Brain microvascular endothelial cell (primary cell): ENCODE measurements at regions not wholly inside any gene's neighbourhood (a gene's known extent, or its start where the extent isn't known, plus 50 kb on each side); places are given as distances from the start of the nearest gene placed in this dataset.
A peak's percentile ranks its signal among the peaks of the same experiment; 100 is the strongest.

Experiments used
- DNase-seq: peaks from one replicate; pipeline ENCODE4 v3.0.0-alpha.2; 2020
- H3K27ac ChIP-seq: fragments of 250-450 bp; sonication (Bioruptor Pico); 2 replicates; pipeline ENCODE4 v1.5.1; 2020; ENCODE audit warnings: mild to moderate bottlenecking, moderate library complexity
- H3K27me3 ChIP-seq: fragments of 250-450 bp; sonication (Bioruptor Pico); replicated peaks from 2 replicates; pipeline ENCODE4 v1.5.1; 2020; ENCODE audit warnings: mild to moderate bottlenecking
- H3K36me3 ChIP-seq: fragments of 250-450 bp; sonication (Bioruptor Pico); replicated peaks from 2 replicates; pipeline ENCODE4 v1.5.1; 2020; ENCODE audit warnings: mild to moderate bottlenecking
- H3K4me3 ChIP-seq: 2 replicates; pipeline ENCODE4 v1.5.1; 2011; ENCODE audit warnings: low read depth, mild to moderate bottlenecking, control low read depth, low read length, moderate library complexity
- in situ Hi-C: cut with HindIII; loops from 2 replicates; pipeline ENCODE4 v1.10.0; 2017; ENCODE audit warnings: low sequenced_read_pairs, low pct_ligation_motif_present
- TF ChIP-seq, protein P1 (sequence below): IDR thresholded peaks from 2 replicates; pipeline ENCODE4 v1.5.1; 2011; ENCODE audit warnings: low read depth, mild to moderate bottlenecking, moderate library complexity, low read length, control low read depth, inconsistent platforms; ENCODE audit errors: missing control alignments

DNA sequence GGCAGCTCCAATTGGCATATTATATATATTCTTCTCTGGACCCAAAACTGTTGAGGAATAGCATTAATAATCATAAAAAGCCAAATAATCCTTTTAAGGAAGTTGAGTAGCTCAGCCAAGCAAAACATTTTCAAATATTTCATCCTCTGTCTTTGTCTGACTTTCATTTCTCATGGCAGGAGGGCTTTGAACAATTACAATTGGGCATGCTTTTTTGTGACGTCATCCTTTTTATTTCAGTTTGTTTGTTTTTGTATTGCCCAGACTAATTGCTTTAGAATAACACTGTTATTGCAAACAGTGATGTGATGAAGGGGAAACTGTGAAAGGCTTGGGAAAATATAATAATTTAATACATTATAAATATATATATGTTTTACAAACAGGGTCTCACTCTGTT lies 65.2 kb upstream of the MAP1B start:
- TF ChIP-seq, protein P1, sequence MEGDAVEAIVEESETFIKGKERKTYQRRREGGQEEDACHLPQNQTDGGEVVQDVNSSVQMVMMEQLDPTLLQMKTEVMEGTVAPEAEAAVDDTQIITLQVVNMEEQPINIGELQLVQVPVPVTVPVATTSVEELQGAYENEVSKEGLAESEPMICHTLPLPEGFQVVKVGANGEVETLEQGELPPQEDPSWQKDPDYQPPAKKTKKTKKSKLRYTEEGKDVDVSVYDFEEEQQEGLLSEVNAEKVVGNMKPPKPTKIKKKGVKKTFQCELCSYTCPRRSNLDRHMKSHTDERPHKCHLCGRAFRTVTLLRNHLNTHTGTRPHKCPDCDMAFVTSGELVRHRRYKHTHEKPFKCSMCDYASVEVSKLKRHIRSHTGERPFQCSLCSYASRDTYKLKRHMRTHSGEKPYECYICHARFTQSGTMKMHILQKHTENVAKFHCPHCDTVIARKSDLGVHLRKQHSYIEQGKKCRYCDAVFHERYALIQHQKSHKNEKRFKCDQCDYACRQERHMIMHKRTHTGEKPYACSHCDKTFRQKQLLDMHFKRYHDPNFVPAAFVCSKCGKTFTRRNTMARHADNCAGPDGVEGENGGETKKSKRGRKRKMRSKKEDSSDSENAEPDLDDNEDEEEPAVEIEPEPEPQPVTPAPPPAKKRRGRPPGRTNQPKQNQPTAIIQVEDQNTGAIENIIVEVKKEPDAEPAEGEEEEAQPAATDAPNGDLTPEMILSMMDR, result no peak
- DNase-seq, result peak; percentile 5
- in situ Hi-C loops, result no loop called here
- Histone ChIP-seq H3K36me3 (no peaks in the 10 kb centered on the region), H3K4me3 (no peak overlapping the region), H3K27ac (peak overlapping the region; percentile 61), H3K27me3 (no peaks in the 10 kb centered on the region)

DNA sequence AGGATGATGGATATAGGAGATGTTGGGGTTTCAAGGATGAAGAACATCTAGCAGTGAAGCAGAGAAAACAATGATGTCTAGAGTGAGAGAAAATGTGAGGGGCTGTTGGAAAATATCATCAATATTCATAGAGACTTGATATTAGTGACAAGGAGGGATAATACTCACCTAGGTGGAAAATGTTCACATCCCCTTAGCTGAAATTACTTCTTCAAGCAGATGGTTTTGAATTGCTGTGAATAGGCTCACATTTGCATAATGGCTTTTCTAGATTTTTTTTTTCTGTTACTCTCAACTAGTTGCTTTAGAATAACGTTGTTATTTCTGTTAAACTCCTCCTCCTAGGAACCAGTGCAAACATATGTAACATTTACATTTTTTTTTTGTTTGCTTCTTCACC lies 61.6 kb upstream of the MAP1B start:
- Histone ChIP-seq H3K4me3 (no peak overlapping the region), H3K36me3 (no peaks in the 10 kb centered on the region), H3K27me3 (no peaks in the 10 kb centered on the region), H3K27ac (no peak overlapping the region)
- TF ChIP-seq, protein P1, result no peak
- no peak for DNase-seq
- in situ Hi-C loops, result no loop called here

DNA sequence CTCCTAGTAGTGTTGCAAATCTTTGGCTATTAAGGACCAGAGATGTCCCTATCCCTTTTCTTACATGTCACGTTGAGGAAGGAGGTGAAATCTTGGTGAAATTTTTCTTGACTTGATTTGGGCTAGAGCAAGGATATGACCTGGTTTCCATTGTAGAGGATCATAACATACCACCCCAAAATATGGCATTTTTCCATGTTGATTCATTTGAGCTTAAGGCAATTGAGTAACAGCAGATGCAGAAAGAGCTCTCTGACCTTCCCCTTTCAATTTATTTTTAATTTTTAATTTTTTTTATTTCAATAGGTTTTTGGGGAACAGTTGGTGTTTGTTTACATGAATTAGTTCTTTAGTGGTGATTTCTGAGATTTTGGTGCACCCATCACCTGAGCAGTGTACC lies 61.2 kb upstream of the MAP1B start:
- H3K4me3 ChIP-seq, result no peak overlapping the region
- TF ChIP-seq, protein P1, result no peak
- in situ Hi-C loops, result no loop called here
- no peak overlapping the region for H3K27ac ChIP-seq
- no peaks in the 10 kb centered on the region for H3K36me3 ChIP-seq
- H3K27me3 ChIP-seq, result no peaks in the 10 kb centered on the region
- no peak for DNase-seq

DNA sequence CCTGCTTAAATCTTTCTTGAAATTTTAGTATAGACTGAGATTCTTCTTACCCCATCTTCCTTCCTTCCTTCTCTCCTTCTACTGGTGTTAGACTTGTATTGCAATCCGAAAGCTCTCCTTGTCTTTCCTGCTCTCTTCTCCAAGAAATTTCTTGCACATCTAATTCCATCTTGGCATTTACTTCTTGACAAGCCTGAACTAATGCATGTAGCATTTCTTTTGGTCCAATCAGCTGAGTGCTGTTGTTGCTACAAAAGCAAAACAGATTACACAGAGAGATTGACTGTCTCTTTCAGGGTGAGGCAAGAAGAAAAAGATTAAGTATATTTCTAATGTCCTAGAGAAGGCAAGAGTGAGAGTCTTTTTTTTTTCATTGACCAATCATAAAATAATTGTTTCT lies 51.6 kb upstream of the MAP1B start:
- H3K27me3 ChIP-seq, result no peaks in the 10 kb centered on the region
- H3K36me3 ChIP-seq, result no peaks in the 10 kb centered on the region
- no peak overlapping the region for H3K4me3 ChIP-seq
- H3K27ac ChIP-seq, result no peak overlapping the region
- in situ Hi-C loops, result no loop called here
- TF ChIP-seq, protein P1, result no peak
- DNase-seq, result no peak
